ENCODE measurements at regions not wholly inside any gene's neighbourhood (a gene's known extent, or its start where the extent isn't known, plus 50 kb on each side); places are given as distances from the start of the nearest gene placed in this dataset.

DNA sequence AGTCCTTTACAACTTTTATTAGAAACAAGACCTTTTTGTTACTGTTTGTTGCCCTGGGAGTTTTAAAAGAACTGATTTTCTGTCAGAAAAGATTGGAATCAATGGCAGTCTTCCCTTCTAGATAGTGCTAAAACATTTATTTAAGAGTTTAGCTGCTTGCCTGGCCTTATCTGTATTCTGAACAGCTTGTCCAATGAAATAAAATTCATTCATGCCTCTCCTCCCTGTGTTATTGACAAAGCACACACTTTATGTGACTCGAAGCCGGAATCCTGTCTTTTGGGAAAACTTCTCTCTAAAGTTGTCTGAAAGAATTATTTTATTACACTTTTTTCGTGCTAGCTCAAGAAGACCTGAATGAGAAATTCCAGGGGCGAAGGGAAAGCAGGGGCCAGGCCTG, 992.5 kb downstream of the TYW1 start:
- no peaks in the 10 kb centered on the region for H4K20me1 ChIP-seq (ENCODE audit: insufficient read depth, low read length, poor library complexity, severe bottlenecking)
- H3K4me1 ChIP-seq (ENCODE audit: insufficient read depth, low read length, poor library complexity, severe bottlenecking): no peaks in the 10 kb centered on the region
- H3K9me3 ChIP-seq (ENCODE audit: insufficient read depth, low read depth, low read length): 0 out of 2 replicates have a peak, but pooled peaks cover 3% of the 10 kb centered on the region
- H3K27me3 ChIP-seq (ENCODE audit: insufficient read depth, low read length, poor library complexity, severe bottlenecking): no peaks in the 10 kb centered on the region
- no peaks in the 10 kb centered on the region for H3K79me2 ChIP-seq (ENCODE audit: insufficient read depth, low read length)
- H3K36me3 ChIP-seq (ENCODE audit: insufficient read depth, low read length): no peaks in the 10 kb centered on the region
- H3K9ac ChIP-seq (ENCODE audit: low read depth, low read length, poor library complexity, severe bottlenecking): no peak overlapping the region
- H3F3A ChIP-seq (ENCODE audit: low read depth): no peaks in the 10 kb centered on the region
- no peak overlapping the region for H3K4me3 ChIP-seq (ENCODE audit: low read length, poor library complexity, severe bottlenecking)
- H3K4me2 ChIP-seq (ENCODE audit: low read depth, low read length, poor library complexity, severe bottlenecking): no peak overlapping the region
- H2AFZ ChIP-seq (ENCODE audit: low read length): no peak overlapping the region
- H3K9me2 ChIP-seq (replicated peaks; ENCODE audit: low read depth, low read length): no peaks in the 10 kb centered on the region
- TF ChIP-seq, protein P1, sequence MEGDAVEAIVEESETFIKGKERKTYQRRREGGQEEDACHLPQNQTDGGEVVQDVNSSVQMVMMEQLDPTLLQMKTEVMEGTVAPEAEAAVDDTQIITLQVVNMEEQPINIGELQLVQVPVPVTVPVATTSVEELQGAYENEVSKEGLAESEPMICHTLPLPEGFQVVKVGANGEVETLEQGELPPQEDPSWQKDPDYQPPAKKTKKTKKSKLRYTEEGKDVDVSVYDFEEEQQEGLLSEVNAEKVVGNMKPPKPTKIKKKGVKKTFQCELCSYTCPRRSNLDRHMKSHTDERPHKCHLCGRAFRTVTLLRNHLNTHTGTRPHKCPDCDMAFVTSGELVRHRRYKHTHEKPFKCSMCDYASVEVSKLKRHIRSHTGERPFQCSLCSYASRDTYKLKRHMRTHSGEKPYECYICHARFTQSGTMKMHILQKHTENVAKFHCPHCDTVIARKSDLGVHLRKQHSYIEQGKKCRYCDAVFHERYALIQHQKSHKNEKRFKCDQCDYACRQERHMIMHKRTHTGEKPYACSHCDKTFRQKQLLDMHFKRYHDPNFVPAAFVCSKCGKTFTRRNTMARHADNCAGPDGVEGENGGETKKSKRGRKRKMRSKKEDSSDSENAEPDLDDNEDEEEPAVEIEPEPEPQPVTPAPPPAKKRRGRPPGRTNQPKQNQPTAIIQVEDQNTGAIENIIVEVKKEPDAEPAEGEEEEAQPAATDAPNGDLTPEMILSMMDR (conservative IDR thresholded peaks at IDR 0.05; ENCODE audit: low read length): no peak
- no peak for TF ChIP-seq EZH2phosphoT487 (IDR thresholded peaks at IDR 0.05; ENCODE audit: borderline replicate concordance)

DNA sequence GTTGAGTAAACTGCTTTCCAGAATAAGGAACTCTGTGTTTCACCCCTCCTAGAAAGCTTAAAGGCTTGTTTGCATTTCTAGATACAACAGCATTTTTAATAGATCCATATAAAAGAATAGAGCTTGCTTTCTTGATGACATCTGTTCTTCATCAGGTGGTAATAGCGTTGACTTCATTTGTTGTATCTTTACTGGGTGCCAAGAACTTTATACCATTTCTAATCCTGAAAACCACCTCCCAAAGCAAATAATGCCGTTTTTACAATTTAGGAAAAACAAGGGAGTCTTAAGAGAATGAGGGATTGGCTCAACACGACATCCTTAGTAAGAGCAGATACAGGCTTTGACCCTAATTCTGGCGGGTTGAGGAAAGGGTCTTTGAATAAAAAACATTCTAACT, 993.4 kb downstream of the TYW1 start:
- no peaks in the 10 kb centered on the region for H3K79me2 ChIP-seq (ENCODE audit: insufficient read depth, low read length)
- no peaks in the 10 kb centered on the region for H3K9me2 ChIP-seq (replicated peaks; ENCODE audit: low read depth, low read length)
- H3K36me3 ChIP-seq (ENCODE audit: insufficient read depth, low read length): no peaks in the 10 kb centered on the region
- no peak overlapping the region for H3K4me2 ChIP-seq (ENCODE audit: low read depth, low read length, poor library complexity, severe bottlenecking)
- no peaks in the 10 kb centered on the region for H4K20me1 ChIP-seq (ENCODE audit: insufficient read depth, low read length, poor library complexity, severe bottlenecking)
- no peaks in the 10 kb centered on the region for H3F3A ChIP-seq (ENCODE audit: low read depth)
- H3K4me1 ChIP-seq (ENCODE audit: insufficient read depth, low read length, poor library complexity, severe bottlenecking): no peaks in the 10 kb centered on the region
- TF ChIP-seq EZH2phosphoT487 (IDR thresholded peaks at IDR 0.05; ENCODE audit: borderline replicate concordance): no peak
- TF ChIP-seq, protein P1 (conservative IDR thresholded peaks at IDR 0.05; ENCODE audit: low read length): no peak
- no peak overlapping the region for H3K4me3 ChIP-seq (ENCODE audit: low read length, poor library complexity, severe bottlenecking)
- H3K9ac ChIP-seq (ENCODE audit: low read depth, low read length, poor library complexity, severe bottlenecking): no peak overlapping the region
- H3K9me3 ChIP-seq (ENCODE audit: insufficient read depth, low read depth, low read length): 0 out of 2 replicates have a peak, but pooled peaks cover 3% of the 10 kb centered on the region
- H2AFZ ChIP-seq (ENCODE audit: low read length): no peak overlapping the region
- no peaks in the 10 kb centered on the region for H3K27me3 ChIP-seq (ENCODE audit: insufficient read depth, low read length, poor library complexity, severe bottlenecking)

DNA sequence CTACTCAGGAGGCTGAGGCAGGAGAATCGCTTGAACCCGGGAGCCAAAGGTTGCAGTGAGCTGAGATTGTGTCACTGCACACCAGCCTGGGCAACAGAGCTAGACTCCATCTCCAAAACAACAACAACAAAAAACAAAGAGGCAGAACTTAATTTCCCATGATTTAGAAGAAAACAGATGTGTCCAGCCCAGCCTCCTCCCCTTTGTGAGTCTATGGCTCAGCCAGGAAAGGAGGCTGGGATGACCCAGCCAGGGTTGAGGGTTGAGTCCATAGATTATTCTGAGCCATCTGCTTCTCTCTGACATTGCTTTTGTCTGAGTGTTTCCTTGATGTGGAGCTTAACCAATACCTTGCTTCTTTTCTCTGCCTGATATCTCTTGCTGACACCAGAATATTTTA, 994.1 kb downstream of the TYW1 start:
- no peak overlapping the region for H3K9ac ChIP-seq (ENCODE audit: low read depth, low read length, poor library complexity, severe bottlenecking)
- H3K9me3 ChIP-seq (ENCODE audit: insufficient read depth, low read depth, low read length): 0 out of 2 replicates have a peak, but pooled peaks cover 3% of the 10 kb centered on the region
- H3K4me3 ChIP-seq (ENCODE audit: low read length, poor library complexity, severe bottlenecking): no peak overlapping the region
- no peaks in the 10 kb centered on the region for H3K79me2 ChIP-seq (ENCODE audit: insufficient read depth, low read length)
- H3K9me2 ChIP-seq (replicated peaks; ENCODE audit: low read depth, low read length): no peaks in the 10 kb centered on the region
- no peaks in the 10 kb centered on the region for H3K36me3 ChIP-seq (ENCODE audit: insufficient read depth, low read length)
- TF ChIP-seq EZH2phosphoT487 (IDR thresholded peaks at IDR 0.05; ENCODE audit: borderline replicate concordance): no peak
- H3K27me3 ChIP-seq (ENCODE audit: insufficient read depth, low read length, poor library complexity, severe bottlenecking): no peaks in the 10 kb centered on the region
- H3K4me1 ChIP-seq (ENCODE audit: insufficient read depth, low read length, poor library complexity, severe bottlenecking): no peaks in the 10 kb centered on the region
- no peak overlapping the region for H2AFZ ChIP-seq (ENCODE audit: low read length)
- H3K4me2 ChIP-seq (ENCODE audit: low read depth, low read length, poor library complexity, severe bottlenecking): no peak overlapping the region
- no peaks in the 10 kb centered on the region for H4K20me1 ChIP-seq (ENCODE audit: insufficient read depth, low read length, poor library complexity, severe bottlenecking)
- no peaks in the 10 kb centered on the region for H3F3A ChIP-seq (ENCODE audit: low read depth)

DNA sequence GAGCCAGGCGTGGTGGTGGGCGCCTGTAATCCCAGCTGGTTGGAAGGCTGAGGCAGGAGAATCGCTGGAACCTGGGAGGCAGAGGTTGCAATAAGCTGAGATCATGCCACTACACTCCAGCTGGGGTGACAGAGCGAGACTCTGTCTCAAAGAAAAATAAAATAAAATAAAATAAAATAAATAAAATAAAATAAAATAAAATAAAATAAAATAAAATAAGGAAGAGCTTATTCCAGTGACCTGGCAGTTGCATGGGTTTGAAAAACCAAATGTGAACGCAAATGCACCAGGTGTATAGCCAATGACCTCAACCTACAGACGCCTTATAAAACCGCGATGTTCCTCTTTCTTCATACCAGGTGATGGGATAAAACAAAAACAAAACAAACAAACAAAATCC, 995.7 kb downstream of the TYW1 start:
- Histone ChIP-seq H3K9ac (ENCODE audit: low read depth, low read length, poor library complexity, severe bottlenecking) (no peak overlapping the region), H3K79me2 (ENCODE audit: insufficient read depth, low read length) (no peaks in the 10 kb centered on the region), H3K4me2 (ENCODE audit: low read depth, low read length, poor library complexity, severe bottlenecking) (no peak overlapping the region), H3K4me1 (ENCODE audit: insufficient read depth, low read length, poor library complexity, severe bottlenecking) (no peaks in the 10 kb centered on the region), H3K9me2 (replicated peaks; ENCODE audit: low read depth, low read length) (no peaks in the 10 kb centered on the region), H2AFZ (ENCODE audit: low read length) (no peak overlapping the region), H3K4me3 (ENCODE audit: low read length, poor library complexity, severe bottlenecking) (no peak overlapping the region), H3F3A (ENCODE audit: low read depth) (no peaks in the 10 kb centered on the region), H3K36me3 (ENCODE audit: insufficient read depth, low read length) (no peaks in the 10 kb centered on the region), H4K20me1 (ENCODE audit: insufficient read depth, low read length, poor library complexity, severe bottlenecking) (no peaks in the 10 kb centered on the region), H3K27me3 (ENCODE audit: insufficient read depth, low read length, poor library complexity, severe bottlenecking) (no peaks in the 10 kb centered on the region), H3K9me3 (ENCODE audit: insufficient read depth, low read depth, low read length) (0 out of 2 replicates have a peak, but pooled peaks cover 3% of the 10 kb centered on the region)
- no peak for TF ChIP-seq EZH2phosphoT487 (IDR thresholded peaks at IDR 0.05; ENCODE audit: borderline replicate concordance)
- TF ChIP-seq, protein P1 (conservative IDR thresholded peaks at IDR 0.05; ENCODE audit: low read length): no peak
